CD4-positive, alpha-beta T cell (primary cell): ENCODE measurements at regions not wholly inside any gene's neighbourhood (a gene's known extent, or its start where the extent isn't known, plus 50 kb on each side); places are given as distances from the start of the nearest gene placed in this dataset.

Experiments used
- ATAC-seq: fragments of 200-7000 bp; cut with Tn5 transposase; one replicate; pipeline ENCODE4 v1.10.0; 2022; ENCODE audit warnings: mild to moderate bottlenecking; ENCODE audit not compliant: poor library complexity
- CTCF ChIA-PET: fragments of 350-600 bp; sonication (Branson Sonifier 250); formaldehyde crosslinking; loops from one replicate; lab custom pipeline; 2021; ENCODE audit warnings: antibody characterized with exemption, inconsistent platforms; lab: Charles Lee
- POLR2A ChIA-PET: fragments of 350-600 bp; sonication (Branson Sonifier 250); formaldehyde crosslinking; loops from one replicate; lab custom pipeline; 2021; ENCODE audit warnings: antibody characterized with exemption, inconsistent platforms; lab: Charles Lee
- DNase-seq, 14 experiments: peaks; one replicate each; pipeline ENCODE4 v3.0.0-alpha.2; 2013 to 2020; ENCODE audit warnings: mixed read lengths in 2 of 14
- H3K27ac ChIP-seq, 2 donors: one replicate each; pipeline versions ENCODE4 v1.5.1 to v1.7.0; 2013; ENCODE audit warnings: low read length in 2 of 2, low read depth in 1 of 2, mild to moderate bottlenecking in 1 of 2
- H3K27me3 ChIP-seq, 2 experiments: 1 replicate in 1 of 2; 2 replicates in 1 of 2; pipeline versions ENCODE4 v1.6.1 to v1.7.0; 2013; ENCODE audit warnings: low read length in 2 of 2, control low read depth in 1 of 2, mild to moderate bottlenecking in 1 of 2, moderate library complexity in 1 of 2; ENCODE audit not compliant: insufficient read depth in 2 of 2, control insufficient read depth in 1 of 2
- H3K36me3 ChIP-seq: one replicate; pipeline ENCODE4 v1.6.1; 2013; ENCODE audit warnings: low read length, control low read depth; ENCODE audit not compliant: insufficient read depth
- H3K4me1 ChIP-seq: one replicate; pipeline ENCODE4 v1.6.1; 2013; ENCODE audit warnings: low read length, control low read depth; ENCODE audit not compliant: insufficient read depth
- H3K4me3 ChIP-seq: one replicate; pipeline ENCODE4 v1.5.1; 2013; ENCODE audit warnings: mild to moderate bottlenecking, low read length, moderate library complexity
- H3K9me3 ChIP-seq, 2 experiments: 1 replicate in 1 of 2; 2 replicates in 1 of 2; pipeline versions ENCODE4 v1.6.1 to v1.7.0; 2013; ENCODE audit warnings: low read length in 2 of 2, mild to moderate bottlenecking in 2 of 2, control low read depth in 1 of 2, moderate library complexity in 1 of 2; ENCODE audit not compliant: control insufficient read depth in 1 of 2, insufficient read depth in 1 of 2
- H3K27ac Mint-ChIP-seq: one replicate; pipeline ENCODE4 v1.8.0; 2020; ENCODE audit warnings: mixed read lengths
- H3K27me3 Mint-ChIP-seq: one replicate; pipeline ENCODE4 v1.8.0; 2021; ENCODE audit warnings: mixed read lengths
- H3K36me3 Mint-ChIP-seq: one replicate; pipeline ENCODE4 v1.8.0; 2021; ENCODE audit warnings: low read depth, mixed read lengths
- H3K4me1 Mint-ChIP-seq: one replicate; pipeline ENCODE4 v1.8.0; 2021; ENCODE audit warnings: low read depth, mixed read lengths
- H3K4me3 Mint-ChIP-seq: one replicate; pipeline ENCODE4 v1.8.0; 2020; ENCODE audit warnings: mild to moderate bottlenecking, mixed read lengths
- H3K9me3 Mint-ChIP-seq: one replicate; pipeline ENCODE4 v1.8.0; 2020; ENCODE audit warnings: mixed read lengths
- CTCF ChIP-seq: fragments of 200-600 bp; IDR thresholded peaks from one replicate; pipeline ENCODE4 v1.8.0; 2022; ENCODE audit warnings: antibody characterized with exemption, mild to moderate bottlenecking
- intact Hi-C, 2 experiments: fragments of 100-400 bp; cut with DNase I in 1 of 2; cut with micrococcal nuclease in 1 of 2; formaldehyde crosslinking; loops; one replicate each; pipeline versions ENCODE4 v1.15.1 to v1.9.0; 2023 to 2025; cut with DNase I, micrococcal nuclease

DNA sequence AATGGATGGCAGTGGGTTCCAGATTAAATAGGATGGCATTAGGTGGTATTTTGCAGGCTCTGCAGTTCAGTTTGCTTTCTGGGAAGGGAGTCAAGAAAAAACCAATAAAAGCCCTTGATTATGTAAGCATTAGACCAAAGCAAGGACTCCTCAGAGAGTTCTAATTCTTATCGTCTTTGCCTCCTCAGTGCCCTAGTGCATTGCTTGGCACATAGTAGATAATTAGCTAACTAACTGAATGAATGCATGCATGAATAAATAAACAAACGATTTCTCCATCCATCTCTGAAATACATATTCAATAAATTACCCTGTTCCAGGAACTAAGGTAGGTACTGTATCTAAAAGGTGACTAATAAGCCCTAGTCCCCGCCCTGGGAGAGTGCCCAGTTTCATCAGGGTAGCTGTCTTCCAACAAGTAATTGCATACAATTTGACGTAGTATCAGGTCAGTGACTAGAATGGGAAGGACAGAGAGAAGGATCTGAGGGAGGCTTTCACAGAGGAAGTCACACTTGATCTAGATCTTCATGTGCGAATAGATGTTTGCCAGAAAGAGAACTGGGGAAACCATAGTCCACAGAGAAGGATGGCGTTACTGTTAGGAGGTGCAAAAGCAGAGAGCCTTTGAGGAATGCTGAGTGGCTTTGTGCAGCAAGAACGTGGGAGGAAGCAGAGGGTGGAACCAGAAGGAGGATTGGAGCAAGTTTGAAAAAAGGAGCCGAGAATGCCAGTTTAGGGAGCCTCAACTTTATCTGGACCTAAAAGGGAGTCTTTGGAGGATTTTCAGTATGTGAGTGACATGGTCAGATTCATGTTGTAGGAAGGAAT lies 111.4 kb downstream of the TBX19 start:
- CTCF ChIA-PET = no interaction called here

GRCh38 chr1:168390271-168390670 lies 109.6 kb downstream of the TBX19 start:
- Histone ChIP-seq H3K4me3 (no peak overlapping the region), H3K36me3 (no peaks in the 10 kb centered on the region), H3K27me3 (no peaks in the 10 kb centered on the region), H3K27ac (no peak overlapping the region), H3K9me3 (no peaks in the 10 kb centered on the region), H3K4me1 (peaks cover 33% of the 10 kb centered on the region)
- Mint-ChIP-seq H3K27ac (no peak overlapping the region), H3K4me1 (peaks cover 19% of the 10 kb centered on the region), H3K36me3 (no peaks in the 10 kb centered on the region), H3K27me3 (peaks cover 9% of the 10 kb centered on the region), H3K9me3 (no peaks in the 10 kb centered on the region), H3K4me3 (no peak overlapping the region)
- DNase-seq (no peak), ATAC-seq (no peak)
- intact Hi-C loops = no loop called here
- TF ChIP-seq CTCF = no peak
- ChIA-PET POLR2A (no interaction called here), CTCF (interaction anchor here (0.7 to 1.5 kb wide), 2 partner anchors 12 to 1178 kb away, joined by 3 read pairs; no protein-coding TSS in a partner anchor)

More for the DNA sequence above, 111.4 kb downstream of the TBX19 start:
- H3K9me3 ChIP-seq = no peaks in the 10 kb centered on the region
- DNase-seq (peak in 3 of 14 experiments; percentile 10 to 68 (median 25)), ATAC-seq (no peak)
- H3K27me3 ChIP-seq = no peaks in the 10 kb centered on the region
- intact Hi-C loops = no loop called here
- POLR2A ChIA-PET = no interaction called here
- H3K27me3 Mint-ChIP-seq = peaks cover 7% of the 10 kb centered on the region
- H3K36me3 ChIP-seq = no peaks in the 10 kb centered on the region
- peaks cover 26% of the 10 kb centered on the region for H3K4me1 ChIP-seq
- no peaks in the 10 kb centered on the region for H3K36me3 Mint-ChIP-seq
- no peak overlapping the region for H3K27ac ChIP-seq
- no peak for TF ChIP-seq CTCF
- peaks cover 18% of the 10 kb centered on the region for H3K4me1 Mint-ChIP-seq
- H3K27ac Mint-ChIP-seq = no peak overlapping the region
- no peak overlapping the region for H3K4me3 Mint-ChIP-seq
- no peaks in the 10 kb centered on the region for H3K9me3 Mint-ChIP-seq
- H3K4me3 ChIP-seq = no peak overlapping the region

DNA sequence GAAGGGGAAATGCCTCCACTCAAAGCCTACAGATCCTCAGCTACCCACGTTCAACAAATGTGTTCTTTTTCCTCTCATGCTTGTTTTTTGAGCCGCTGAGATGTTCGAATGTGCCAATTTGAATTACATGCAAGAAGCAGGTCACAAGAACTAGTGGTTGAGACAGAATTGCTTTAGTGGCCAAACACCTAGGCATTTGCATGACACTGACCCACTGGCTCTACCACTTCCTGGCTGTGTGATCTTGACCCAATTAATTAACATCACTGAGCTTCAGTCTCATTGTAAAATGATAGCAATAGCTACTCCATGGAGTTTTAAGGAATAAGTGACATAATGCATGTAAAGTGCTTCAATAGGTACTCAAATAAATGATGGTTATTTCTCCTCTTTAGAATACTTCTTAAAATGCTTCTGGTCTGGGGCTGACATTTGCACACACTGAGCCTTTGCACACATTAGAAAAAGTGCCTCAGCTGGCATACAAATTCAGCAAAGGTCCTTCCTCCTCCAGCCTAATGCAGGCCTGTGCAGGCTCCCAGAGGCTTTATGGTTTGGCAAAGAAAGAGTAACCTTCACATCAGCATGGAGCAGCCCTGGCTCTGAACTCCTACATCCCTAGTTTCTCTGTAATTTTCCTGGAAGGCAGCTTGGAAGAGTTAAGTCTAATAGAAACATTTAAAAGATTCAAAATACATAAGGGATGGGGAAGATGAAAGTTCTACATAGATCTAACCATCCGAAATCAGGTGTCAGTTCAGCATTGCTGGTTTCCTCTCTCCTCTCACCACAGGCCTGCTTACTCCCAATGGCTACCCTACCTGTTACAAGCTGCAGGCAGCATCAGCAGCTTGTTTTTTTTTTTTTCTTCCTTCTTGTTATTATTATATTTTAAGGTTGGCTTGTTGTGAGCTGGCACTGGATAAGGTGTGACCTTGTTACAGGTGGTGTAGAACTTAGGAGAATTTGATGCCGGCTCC lies 107.4 kb downstream of the TBX19 start:
- POLR2A ChIA-PET = interaction anchor here (1.6 to 2.1 kb wide), 2 partner anchors 34 to 51 kb away, joined by 7 to 8 read pairs; no protein-coding TSS in a partner anchor
- H3K27me3 Mint-ChIP-seq = peaks cover 12% of the 10 kb centered on the region
- CTCF ChIA-PET = interaction anchor here (1.2 to 1.6 kb wide), 3 partner anchors 20 to 45 kb away, joined by 3 to 4 read pairs (median 3); no protein-coding TSS in a partner anchor

More for the DNA sequence above, 107.4 kb downstream of the TBX19 start:
- Histone ChIP-seq H3K27me3 (no peaks in the 10 kb centered on the region), H3K27ac (no peak overlapping the region), H3K4me1 (peaks cover 30% of the 10 kb centered on the region), H3K4me3 (no peak overlapping the region), H3K36me3 (no peaks in the 10 kb centered on the region), H3K9me3 (no peaks in the 10 kb centered on the region)
- TF ChIP-seq CTCF = no peak
- DNase-seq (peak in 3 of 14 experiments; percentile 4 to 47 (median 43)), ATAC-seq (peak; percentile 25)
- Mint-ChIP-seq H3K9me3 (no peaks in the 10 kb centered on the region), H3K4me1 (peaks cover 19% of the 10 kb centered on the region), H3K27ac (peak overlapping the region; percentile 70), H3K36me3 (no peaks in the 10 kb centered on the region), H3K4me3 (peak overlapping the region; percentile 52)
- intact Hi-C loops = loop anchor here in 1 of 2 experiments (10.0 kb wide), 1 partner anchor 53 kb away; no protein-coding TSS in a partner anchor
